Lower leg skin (tissue), 3 donors: ENCODE measurements at regions not wholly inside any gene's neighbourhood (a gene's known extent, or its start where the extent isn't known, plus 50 kb on each side); places are given as distances from the start of the nearest gene placed in this dataset.

Experiments used
- CTCF ChIP-seq, 3 donors: fragments of 450-650 bp; IDR thresholded peaks; one replicate each; pipeline ENCODE4 v1.5.1; 2016; ENCODE audit warnings: antibody characterized with exemption in 3 of 3, mild to moderate bottlenecking in 3 of 3, moderate library complexity in 2 of 3
- POLR2A ChIP-seq, 2 donors: fragments of 450-650 bp; IDR thresholded peaks; one replicate each; pipeline ENCODE4 v1.6.1; 2016 to 2017; ENCODE audit warnings: antibody characterized with exemption in 2 of 2, mild to moderate bottlenecking in 1 of 2, moderate library complexity in 1 of 2

GRCh38 chr18:2306606-2307005 is 264.7 kb downstream of the METTL4 start:
- TF ChIP-seq POLR2A (IDR thresholded peaks at IDR 0.05) = no peak
- TF ChIP-seq CTCF (IDR thresholded peaks at IDR 0.05) = no peak
